H1 (cell line): ENCODE measurements at regions not wholly inside any gene's neighbourhood (a gene's known extent, or its start where the extent isn't known, plus 50 kb on each side); places are given as distances from the start of the nearest gene placed in this dataset.
A peak's percentile ranks its signal among the peaks of the same experiment; 100 is the strongest.

Source experiments
- CTCF ChIA-PET: fragments of 300-600 bp; sonication (Branson Sonifier 250); formaldehyde crosslinking; loops from one replicate; lab custom pipeline; 2021; ENCODE audit not compliant: partially characterized antibody; lab: Charles Lee
- POLR2A ChIA-PET: fragments of 300-600 bp; sonication (Branson Sonifier 250); formaldehyde crosslinking; loops from one replicate; lab custom pipeline; 2021; ENCODE audit warnings: inconsistent platforms; ENCODE audit not compliant: partially characterized antibody; lab: Charles Lee
- DNase-seq, 2 experiments: peaks; one replicate each; pipeline versions ENCODE4 v3.0.0 to v3.0.0-alpha.2; 2010 to 2022; ENCODE audit warnings: low spot score in 2 of 2, low read depth in 1 of 2, mixed read lengths in 1 of 2
- FAIRE-seq: peaks from 2 replicates; lab custom pipeline; 2011; peaks lifted over from hg19 to GRCh38; lab: Jason Lieb, UNC
- H2AFZ ChIP-seq: 2 replicates; pipeline ENCODE4 v1.8.1; 2012; ENCODE audit warnings: low read length, inconsistent platforms
- H2AK5ac ChIP-seq: 2 replicates; pipeline ENCODE4 v1.6.1; 2013; ENCODE audit warnings: low read depth, low read length
- H2BK120ac ChIP-seq: replicated peaks from 2 replicates; pipeline ENCODE3; 2013; ENCODE audit warnings: low read depth, low read length, inconsistent platforms
- H2BK12ac ChIP-seq: 2 replicates; pipeline ENCODE4 v1.6.1; 2013; ENCODE audit warnings: low read depth, low read length
- H2BK15ac ChIP-seq: 2 replicates; pipeline ENCODE4 v1.6.1; 2013; ENCODE audit warnings: low read length
- H2BK20ac ChIP-seq: 2 replicates; pipeline ENCODE4 v1.6.1; 2013; ENCODE audit warnings: low read length
- H2BK5ac ChIP-seq: 2 replicates; pipeline ENCODE4 v1.6.1; 2013; ENCODE audit warnings: low read depth, low read length
- H3K14ac ChIP-seq: 2 replicates; pipeline ENCODE4 v1.6.1; 2013; ENCODE audit warnings: inconsistent platforms; ENCODE audit not compliant: insufficient read length
- H3K18ac ChIP-seq: 2 replicates; pipeline ENCODE4 v1.6.1; 2013; ENCODE audit warnings: low read length; ENCODE audit errors: extremely low read depth
- H3K23ac ChIP-seq: 2 replicates; pipeline ENCODE4 v1.6.1; 2013; ENCODE audit warnings: inconsistent platforms; ENCODE audit not compliant: insufficient read length
- H3K23me2 ChIP-seq: 2 replicates; pipeline ENCODE4 v1.6.1; 2013; ENCODE audit warnings: low read depth, low read length
- H3K27ac ChIP-seq: 2 replicates; pipeline ENCODE4 v1.6.1; 2011; ENCODE audit warnings: low read depth, low read length, inconsistent platforms
- H3K27me3 ChIP-seq, 4 experiments: replicated peaks in 1 of 4; 1 replicate in 1 of 4; 2 replicates in 3 of 4; pipeline versions ENCODE4 v1.6.1 to v1.8.1; 2011 to 2013; ENCODE audit warnings: low read length in 3 of 4, mild to moderate bottlenecking in 3 of 4, inconsistent platforms in 2 of 4, mixed read lengths in 2 of 4, moderate library complexity in 1 of 4; ENCODE audit not compliant: control insufficient read depth in 3 of 4, insufficient read depth in 3 of 4; ENCODE audit errors: extremely low read depth in 1 of 4
- H3K36me3 ChIP-seq, 4 experiments: 2 replicates each; pipeline versions ENCODE4 v1.6.1 to v1.8.1; 2011 to 2013; ENCODE audit warnings: mild to moderate bottlenecking in 4 of 4, low read length in 3 of 4, moderate library complexity in 2 of 4, control low read depth in 1 of 4, inconsistent platforms in 1 of 4; ENCODE audit not compliant: insufficient read depth in 4 of 4, control insufficient read depth in 2 of 4
- H3K4ac ChIP-seq: replicated peaks from 2 replicates; pipeline ENCODE3; 2013; ENCODE audit warnings: low read length, low read depth, mixed read lengths, inconsistent platforms; ENCODE audit not compliant: insufficient read length
- H3K4me1 ChIP-seq, 4 experiments: replicated peaks in 1 of 4; 1 replicate in 1 of 4; 2 replicates in 3 of 4; pipeline versions ENCODE4 v1.6.1 to v1.8.1; 2011 to 2013; ENCODE audit warnings: low read length in 3 of 4, inconsistent platforms in 2 of 4, mixed read lengths in 1 of 4; ENCODE audit not compliant: insufficient read depth in 4 of 4, control insufficient read depth in 3 of 4
- H3K4me2 ChIP-seq, 2 experiments: 2 replicates each; pipeline versions ENCODE4 v1.6.1 to v1.8.1; 2011 to 2013; ENCODE audit warnings: low read depth in 2 of 2, low read length in 2 of 2, control low read depth in 1 of 2, inconsistent platforms in 1 of 2, mild to moderate bottlenecking in 1 of 2; ENCODE audit not compliant: insufficient read depth in 1 of 2
- H3K4me3 ChIP-seq, 4 experiments: fragments of 200-600, 300-600 bp in 1 of 4; sonication (generic), shearing (Covaris generic), sonication (Bioruptor Twin) in 1 of 4; 2 replicates each; pipeline versions ENCODE4 v1.5.1 to v1.8.1; 2011 to 2016; ENCODE audit warnings: low read length in 4 of 4, low read depth in 3 of 4, control low read depth in 2 of 4, inconsistent platforms in 2 of 4, mild to moderate bottlenecking in 2 of 4, mixed read lengths in 1 of 4, moderate library complexity in 1 of 4; ENCODE audit not compliant: insufficient read depth in 2 of 4; ENCODE audit errors: extremely low read depth in 1 of 4
- H3K56ac ChIP-seq: replicated peaks from 2 replicates; pipeline ENCODE3; 2013; ENCODE audit warnings: low read depth, mild to moderate bottlenecking, mixed read lengths, low read length, inconsistent platforms; ENCODE audit not compliant: insufficient read length
- H3K79me1 ChIP-seq: 2 replicates; pipeline ENCODE4 v1.6.1; 2013; ENCODE audit warnings: low read depth, low read length, control low read depth
- H3K79me2 ChIP-seq, 2 experiments: 2 replicates each; pipeline versions ENCODE4 v1.6.1 to v1.8.1; 2012 to 2013; ENCODE audit warnings: low read length in 2 of 2, mild to moderate bottlenecking in 2 of 2, inconsistent platforms in 1 of 2; ENCODE audit not compliant: insufficient read depth in 2 of 2, control insufficient read depth in 1 of 2
- H3K9ac ChIP-seq, 4 experiments: replicated peaks in 1 of 4; 1 replicate in 1 of 4; 2 replicates in 3 of 4; pipeline versions ENCODE4 v1.6.1 to v1.8.1; 2011 to 2013; ENCODE audit warnings: low read depth in 3 of 4, low read length in 3 of 4, control low read depth in 2 of 4, mild to moderate bottlenecking in 2 of 4, moderate library complexity in 2 of 4, inconsistent platforms in 1 of 4; ENCODE audit errors: extremely low read depth in 1 of 4
- H3K9me3 ChIP-seq, 2 experiments: 2 replicates each; pipeline versions ENCODE4 v1.6.1 to v1.8.1; 2012 to 2013; ENCODE audit warnings: mild to moderate bottlenecking in 2 of 2, moderate library complexity in 2 of 2, control low read depth in 1 of 2, inconsistent platforms in 1 of 2, low read depth in 1 of 2, low read length in 1 of 2, mixed read lengths in 1 of 2; ENCODE audit not compliant: insufficient read depth in 2 of 2
- H4K20me1 ChIP-seq, 2 experiments: replicated peaks in 1 of 2; 2 replicates each; pipeline versions ENCODE3 to v1.8.1; 2011 to 2013; ENCODE audit warnings: inconsistent platforms in 2 of 2, low read length in 2 of 2, mild to moderate bottlenecking in 1 of 2; ENCODE audit not compliant: insufficient read depth in 2 of 2, control insufficient read depth in 1 of 2
- H4K5ac ChIP-seq: 2 replicates; pipeline ENCODE4 v1.6.1; 2013; ENCODE audit warnings: low read length, low read depth, mixed read lengths, inconsistent platforms; ENCODE audit not compliant: insufficient read length
- H4K8ac ChIP-seq: 2 replicates; pipeline ENCODE4 v1.8.0; 2013; ENCODE audit warnings: mild to moderate bottlenecking, moderate library complexity, low read length, inconsistent platforms; ENCODE audit not compliant: insufficient read depth; ENCODE audit errors: extremely low read depth
- H4K91ac ChIP-seq: replicated peaks from 2 replicates; pipeline ENCODE3; 2013; ENCODE audit warnings: low read length, mixed read lengths, inconsistent platforms; ENCODE audit not compliant: insufficient read length
- BACH1 ChIP-seq: IDR thresholded peaks from 2 replicates; pipeline ENCODE4 v1.6.1; 2012; ENCODE audit warnings: low read length, improper control_type of control experiment
- BRCA1 ChIP-seq: IDR thresholded peaks from 2 replicates; pipeline ENCODE4 v1.6.1; 2012; ENCODE audit warnings: low read depth, low read length, improper control_type of control experiment
- CEBPB ChIP-seq: IDR thresholded peaks from 2 replicates; pipeline ENCODE4 v1.6.1; 2012; ENCODE audit warnings: low read depth, low read length
- CREB1 ChIP-seq: IDR thresholded peaks from 2 replicates; pipeline ENCODE4 v1.6.1; 2012; ENCODE audit warnings: inconsistent platforms
- GABPA ChIP-seq: IDR thresholded peaks from 2 replicates; pipeline ENCODE4 v1.6.1; 2011; ENCODE audit warnings: mild to moderate bottlenecking, low read length, moderate library complexity, borderline replicate concordance; ENCODE audit not compliant: insufficient read depth
- JUN ChIP-seq: IDR thresholded peaks from 2 replicates; pipeline ENCODE4 v1.6.1; 2011; ENCODE audit warnings: low read depth, mild to moderate bottlenecking, improper control_type of control experiment, low read length
- JUND ChIP-seq: IDR thresholded peaks from 2 replicates; pipeline ENCODE4 v1.6.1; 2011; ENCODE audit warnings: mild to moderate bottlenecking, improper control_type of control experiment, low read length
- POLR2AphosphoS5 ChIP-seq: IDR thresholded peaks from 2 replicates; pipeline ENCODE4 v1.6.1; 2011; ENCODE audit warnings: low read depth, low read length
- POU5F1 ChIP-seq: IDR thresholded peaks from 2 replicates; pipeline ENCODE4 v1.6.1; 2011; ENCODE audit warnings: low read depth, mild to moderate bottlenecking, low read length, moderate library complexity
- RAD21 ChIP-seq, 2 experiments: IDR thresholded peaks in 1 of 2; conservative IDR thresholded peaks in 1 of 2; 2 replicates each; pipeline ENCODE4 v1.6.1; 2011; ENCODE audit warnings: low read depth in 2 of 2, low read length in 2 of 2, improper control_type of control experiment in 1 of 2, inconsistent platforms in 1 of 2, mild to moderate bottlenecking in 1 of 2, moderate library complexity in 1 of 2
- SIRT6 ChIP-seq: IDR thresholded peaks from one replicate; pipeline ENCODE4 v1.7.1; 2012; ENCODE audit warnings: low read length, inconsistent platforms
- SP2 ChIP-seq: IDR thresholded peaks from 2 replicates; pipeline ENCODE4 v1.6.1; 2012; ENCODE audit warnings: mild to moderate bottlenecking, low read length, inconsistent platforms
- SP4 ChIP-seq: IDR thresholded peaks from 2 replicates; pipeline ENCODE4 v1.6.1; 2012; ENCODE audit warnings: low read length, inconsistent platforms
- USF2 ChIP-seq: IDR thresholded peaks from 2 replicates; pipeline ENCODE4 v1.6.1; 2011; ENCODE audit warnings: low read length, improper control_type of control experiment
- whole genome bisulfite sequencing, 2 experiments: shearing (Covaris generic) in 1 of 2; methylation state at CpG; one replicate each; pipeline versions ENCODE4 v1.1.6 to v1.1.7; 2013 to 2015; ENCODE audit warnings: low lambda C conversion rate in 2 of 2, mixed read lengths in 2 of 2, inconsistent platforms in 1 of 2, low coverage in 1 of 2, missing lambda C conversion rate in 1 of 2; ENCODE audit not compliant: insufficient replicate concordance in 2 of 2, insufficient coverage in 1 of 2, insufficient read length in 1 of 2; ENCODE audit errors: extremely low coverage in 1 of 2, missing lambda C conversion rate in 1 of 2; 5-methylcytosine and 5-hydroxymethylcytosine counted together

- H4K91ac ChIP-seq: no peak overlapping the region
- H3K79me2 ChIP-seq: no peaks in the 10 kb centered on the region
- H3K18ac ChIP-seq: no peak overlapping the region; the same call in 1 of the 2 replicates
- DNase-seq: no peak
- H2BK20ac ChIP-seq: no peak overlapping the region
- H4K5ac ChIP-seq: no peak overlapping the region
- peak overlapping the region; percentile 80 for H2AFZ ChIP-seq
- no peak overlapping the region for H2BK12ac ChIP-seq
- H3K4me3 ChIP-seq: no peak overlapping the region
- no peaks in the 10 kb centered on the region for H3K36me3 ChIP-seq
- no peak overlapping the region for H2BK5ac ChIP-seq
- H3K4me1 ChIP-seq: peaks cover 0 to 4% (median 0%) of the 10 kb centered on the region in 4 experiments; a peak in 2 of 7 replicates
- no peak overlapping the region for H3K14ac ChIP-seq
- no peak overlapping the region for H3K27ac ChIP-seq
- H3K9me3 ChIP-seq: no peaks in the 10 kb centered on the region
- H4K20me1 ChIP-seq: no peaks in the 10 kb centered on the region
- H3K4ac ChIP-seq: no peak overlapping the region
- H3K56ac ChIP-seq: no peak overlapping the region
- no peak overlapping the region for H3K23ac ChIP-seq
- no peak overlapping the region for H2AK5ac ChIP-seq
- H4K8ac ChIP-seq: no peak overlapping the region
- no peak overlapping the region for H2BK15ac ChIP-seq
- H3K79me1 ChIP-seq: no peaks in the 10 kb centered on the region
- WGBS, 2 experiments: 81% methylated on average over 4 of the region's 4 CpGs; no CpG with 5 or more reads in 1 of the 2 experiments
- no peaks in the 10 kb centered on the region for H3K23me2 ChIP-seq
- no peak overlapping the region for H3K4me2 ChIP-seq
- H3K27me3 ChIP-seq: no peaks in the 10 kb centered on the region
- no peak overlapping the region for H2BK120ac ChIP-seq
- CTCF ChIA-PET: interaction anchor here (0.6 to 1.4 kb wide), 5 partner anchors 10 to 279 kb away, joined by 3 to 4 read pairs (median 3); no protein-coding TSS in a partner anchor
- TF ChIP-seq SIRT6 (no peak), POLR2AphosphoS5 (no peak), USF2 (no peak), JUND (no peak), RAD21 (IDR thresholded peaks at IDR 0.05 in 1 of 2, conservative IDR thresholded peaks at IDR 0.05 in 1 of 2; ENCODE audit: low read depth in 2 of 2, low read length in 2 of 2) (no peak), POU5F1 (no peak), JUN (no peak), SP2 (no peak), CEBPB (no peak), BACH1 (no peak), CREB1 (no peak), BRCA1 (no peak), GABPA (no peak), SP4 (no peak)
- TF ChIP-seq, all 59 proteins: peak for 0
- no peak overlapping the region for H3K9ac ChIP-seq
- POLR2A ChIA-PET: no interaction called here
- no peak for FAIRE-seq
Observed at GRCh38 chr6:74932232-74932888, 273.5 kb downstream of the COL12A1 start.
